H1 (cell line): ENCODE measurements at regions not wholly inside any gene's neighbourhood (a gene's known extent, or its start where the extent isn't known, plus 50 kb on each side); places are given as distances from the start of the nearest gene placed in this dataset.

ENCODE experiments used
- CTCF ChIA-PET: fragments of 300-600 bp; sonication (Branson Sonifier 250); formaldehyde crosslinking; loops from one replicate; lab custom pipeline; 2021; ENCODE audit not compliant: partially characterized antibody; lab: Charles Lee
- POLR2A ChIA-PET: fragments of 300-600 bp; sonication (Branson Sonifier 250); formaldehyde crosslinking; loops from one replicate; lab custom pipeline; 2021; ENCODE audit warnings: inconsistent platforms; ENCODE audit not compliant: partially characterized antibody; lab: Charles Lee
- DNase-seq, 2 experiments: peaks; one replicate each; pipeline versions ENCODE4 v3.0.0 to v3.0.0-alpha.2; 2010 to 2022; ENCODE audit warnings: low spot score in 2 of 2, low read depth in 1 of 2, mixed read lengths in 1 of 2
- FAIRE-seq: peaks from 2 replicates; lab custom pipeline; 2011; peaks lifted over from hg19 to GRCh38; lab: Jason Lieb, UNC
- H2AFZ ChIP-seq: 2 replicates; pipeline ENCODE4 v1.8.1; 2012; ENCODE audit warnings: low read length, inconsistent platforms
- H2AK5ac ChIP-seq: 2 replicates; pipeline ENCODE4 v1.6.1; 2013; ENCODE audit warnings: low read depth, low read length
- H2BK120ac ChIP-seq: replicated peaks from 2 replicates; pipeline ENCODE3; 2013; ENCODE audit warnings: low read depth, low read length, inconsistent platforms
- H2BK12ac ChIP-seq: 2 replicates; pipeline ENCODE4 v1.6.1; 2013; ENCODE audit warnings: low read depth, low read length
- H2BK15ac ChIP-seq: 2 replicates; pipeline ENCODE4 v1.6.1; 2013; ENCODE audit warnings: low read length
- H2BK20ac ChIP-seq: 2 replicates; pipeline ENCODE4 v1.6.1; 2013; ENCODE audit warnings: low read length
- H2BK5ac ChIP-seq: 2 replicates; pipeline ENCODE4 v1.6.1; 2013; ENCODE audit warnings: low read depth, low read length
- H3K14ac ChIP-seq: 2 replicates; pipeline ENCODE4 v1.6.1; 2013; ENCODE audit warnings: inconsistent platforms; ENCODE audit not compliant: insufficient read length
- H3K18ac ChIP-seq: 2 replicates; pipeline ENCODE4 v1.6.1; 2013; ENCODE audit warnings: low read length; ENCODE audit errors: extremely low read depth
- H3K23ac ChIP-seq: 2 replicates; pipeline ENCODE4 v1.6.1; 2013; ENCODE audit warnings: inconsistent platforms; ENCODE audit not compliant: insufficient read length
- H3K23me2 ChIP-seq: 2 replicates; pipeline ENCODE4 v1.6.1; 2013; ENCODE audit warnings: low read depth, low read length
- H3K27ac ChIP-seq: 2 replicates; pipeline ENCODE4 v1.6.1; 2011; ENCODE audit warnings: low read depth, low read length, inconsistent platforms
- H3K27me3 ChIP-seq, 4 experiments: replicated peaks in 1 of 4; 1 replicate in 1 of 4; 2 replicates in 3 of 4; pipeline versions ENCODE4 v1.6.1 to v1.8.1; 2011 to 2013; ENCODE audit warnings: low read length in 3 of 4, mild to moderate bottlenecking in 3 of 4, inconsistent platforms in 2 of 4, mixed read lengths in 2 of 4, moderate library complexity in 1 of 4; ENCODE audit not compliant: control insufficient read depth in 3 of 4, insufficient read depth in 3 of 4; ENCODE audit errors: extremely low read depth in 1 of 4
- H3K36me3 ChIP-seq, 4 experiments: 2 replicates each; pipeline versions ENCODE4 v1.6.1 to v1.8.1; 2011 to 2013; ENCODE audit warnings: mild to moderate bottlenecking in 4 of 4, low read length in 3 of 4, moderate library complexity in 2 of 4, control low read depth in 1 of 4, inconsistent platforms in 1 of 4; ENCODE audit not compliant: insufficient read depth in 4 of 4, control insufficient read depth in 2 of 4
- H3K4ac ChIP-seq: replicated peaks from 2 replicates; pipeline ENCODE3; 2013; ENCODE audit warnings: low read length, low read depth, mixed read lengths, inconsistent platforms; ENCODE audit not compliant: insufficient read length
- H3K4me1 ChIP-seq, 4 experiments: replicated peaks in 1 of 4; 1 replicate in 1 of 4; 2 replicates in 3 of 4; pipeline versions ENCODE4 v1.6.1 to v1.8.1; 2011 to 2013; ENCODE audit warnings: low read length in 3 of 4, inconsistent platforms in 2 of 4, mixed read lengths in 1 of 4; ENCODE audit not compliant: insufficient read depth in 4 of 4, control insufficient read depth in 3 of 4
- H3K4me2 ChIP-seq, 2 experiments: 2 replicates each; pipeline versions ENCODE4 v1.6.1 to v1.8.1; 2011 to 2013; ENCODE audit warnings: low read depth in 2 of 2, low read length in 2 of 2, control low read depth in 1 of 2, inconsistent platforms in 1 of 2, mild to moderate bottlenecking in 1 of 2; ENCODE audit not compliant: insufficient read depth in 1 of 2
- H3K4me3 ChIP-seq, 4 experiments: fragments of 200-600, 300-600 bp in 1 of 4; sonication (generic), shearing (Covaris generic), sonication (Bioruptor Twin) in 1 of 4; 2 replicates each; pipeline versions ENCODE4 v1.5.1 to v1.8.1; 2011 to 2016; ENCODE audit warnings: low read length in 4 of 4, low read depth in 3 of 4, control low read depth in 2 of 4, inconsistent platforms in 2 of 4, mild to moderate bottlenecking in 2 of 4, mixed read lengths in 1 of 4, moderate library complexity in 1 of 4; ENCODE audit not compliant: insufficient read depth in 2 of 4; ENCODE audit errors: extremely low read depth in 1 of 4
- H3K56ac ChIP-seq: replicated peaks from 2 replicates; pipeline ENCODE3; 2013; ENCODE audit warnings: low read depth, mild to moderate bottlenecking, mixed read lengths, low read length, inconsistent platforms; ENCODE audit not compliant: insufficient read length
- H3K79me1 ChIP-seq: 2 replicates; pipeline ENCODE4 v1.6.1; 2013; ENCODE audit warnings: low read depth, low read length, control low read depth
- H3K79me2 ChIP-seq, 2 experiments: 2 replicates each; pipeline versions ENCODE4 v1.6.1 to v1.8.1; 2012 to 2013; ENCODE audit warnings: low read length in 2 of 2, mild to moderate bottlenecking in 2 of 2, inconsistent platforms in 1 of 2; ENCODE audit not compliant: insufficient read depth in 2 of 2, control insufficient read depth in 1 of 2
- H3K9ac ChIP-seq, 4 experiments: replicated peaks in 1 of 4; 1 replicate in 1 of 4; 2 replicates in 3 of 4; pipeline versions ENCODE4 v1.6.1 to v1.8.1; 2011 to 2013; ENCODE audit warnings: low read depth in 3 of 4, low read length in 3 of 4, control low read depth in 2 of 4, mild to moderate bottlenecking in 2 of 4, moderate library complexity in 2 of 4, inconsistent platforms in 1 of 4; ENCODE audit errors: extremely low read depth in 1 of 4
- H3K9me3 ChIP-seq, 2 experiments: 2 replicates each; pipeline versions ENCODE4 v1.6.1 to v1.8.1; 2012 to 2013; ENCODE audit warnings: mild to moderate bottlenecking in 2 of 2, moderate library complexity in 2 of 2, control low read depth in 1 of 2, inconsistent platforms in 1 of 2, low read depth in 1 of 2, low read length in 1 of 2, mixed read lengths in 1 of 2; ENCODE audit not compliant: insufficient read depth in 2 of 2
- H4K20me1 ChIP-seq, 2 experiments: replicated peaks in 1 of 2; 2 replicates each; pipeline versions ENCODE3 to v1.8.1; 2011 to 2013; ENCODE audit warnings: inconsistent platforms in 2 of 2, low read length in 2 of 2, mild to moderate bottlenecking in 1 of 2; ENCODE audit not compliant: insufficient read depth in 2 of 2, control insufficient read depth in 1 of 2
- H4K5ac ChIP-seq: 2 replicates; pipeline ENCODE4 v1.6.1; 2013; ENCODE audit warnings: low read length, low read depth, mixed read lengths, inconsistent platforms; ENCODE audit not compliant: insufficient read length
- H4K8ac ChIP-seq: 2 replicates; pipeline ENCODE4 v1.8.0; 2013; ENCODE audit warnings: mild to moderate bottlenecking, moderate library complexity, low read length, inconsistent platforms; ENCODE audit not compliant: insufficient read depth; ENCODE audit errors: extremely low read depth
- H4K91ac ChIP-seq: replicated peaks from 2 replicates; pipeline ENCODE3; 2013; ENCODE audit warnings: low read length, mixed read lengths, inconsistent platforms; ENCODE audit not compliant: insufficient read length
- ATF3 ChIP-seq: IDR thresholded peaks from 2 replicates; pipeline ENCODE4 v1.6.1; 2011; ENCODE audit warnings: low read depth, mild to moderate bottlenecking, low read length; ENCODE audit not compliant: insufficient read depth
- CBX5 ChIP-seq: fragments of 300-800, 300-1000 bp; sonication (generic); IDR thresholded peaks from 2 replicates; pipeline ENCODE4 v1.7.1; 2016; ENCODE audit warnings: antibody characterized with exemption, low read length, low read depth
- CEBPB ChIP-seq: IDR thresholded peaks from 2 replicates; pipeline ENCODE4 v1.6.1; 2012; ENCODE audit warnings: low read depth, low read length
- CTBP2 ChIP-seq: IDR thresholded peaks from 2 replicates; pipeline ENCODE4 v1.7.0; 2011; ENCODE audit warnings: borderline replicate concordance, mild to moderate bottlenecking, moderate library complexity, mixed read lengths, low read length; ENCODE audit not compliant: insufficient read depth, insufficient read length
- EZH2 ChIP-seq: fragments of 200-600 bp; sonication (generic); IDR thresholded peaks from 2 replicates; pipeline ENCODE4 v1.7.1; 2012; ENCODE audit warnings: low read depth, mild to moderate bottlenecking, moderate library complexity, low read length, inconsistent platforms; ENCODE audit not compliant: severe bottlenecking
- RAD21 ChIP-seq, 2 experiments: IDR thresholded peaks in 1 of 2; conservative IDR thresholded peaks in 1 of 2; 2 replicates each; pipeline ENCODE4 v1.6.1; 2011; ENCODE audit warnings: low read depth in 2 of 2, low read length in 2 of 2, improper control_type of control experiment in 1 of 2, inconsistent platforms in 1 of 2, mild to moderate bottlenecking in 1 of 2, moderate library complexity in 1 of 2
- RBBP5 ChIP-seq: IDR thresholded peaks from 2 replicates; pipeline ENCODE4 v1.7.1; 2012; ENCODE audit warnings: low read depth, mild to moderate bottlenecking, inconsistent platforms, low read length, moderate library complexity, borderline replicate concordance
- SIN3A ChIP-seq, 2 experiments: IDR thresholded peaks in 1 of 2; conservative IDR thresholded peaks in 1 of 2; 2 replicates each; pipeline ENCODE4 v1.6.1; 2011 to 2012; ENCODE audit warnings: low read length in 2 of 2, improper control_type of control experiment in 1 of 2, low read depth in 1 of 2, mild to moderate bottlenecking in 1 of 2
- TEAD4 ChIP-seq: IDR thresholded peaks from 2 replicates; pipeline ENCODE4 v1.6.1; 2012; ENCODE audit warnings: low read depth, low read length, inconsistent platforms, mixed read lengths
- USF2 ChIP-seq: IDR thresholded peaks from 2 replicates; pipeline ENCODE4 v1.6.1; 2011; ENCODE audit warnings: low read length, improper control_type of control experiment
- YY1 ChIP-seq: IDR thresholded peaks from 2 replicates; pipeline ENCODE4 v1.6.1; 2011; ENCODE audit warnings: low read depth, mild to moderate bottlenecking, low read length
- ZNF274 ChIP-seq: IDR thresholded peaks from 2 replicates; pipeline ENCODE4 v1.7.0; 2012; ENCODE audit warnings: low read length, borderline replicate concordance; ENCODE audit errors: extremely low read depth
- WGBS, 2 experiments: shearing (Covaris generic) in 1 of 2; methylation state at CpG; one replicate each; pipeline versions ENCODE4 v1.1.6 to v1.1.7; 2013 to 2015; ENCODE audit warnings: low lambda C conversion rate in 2 of 2, mixed read lengths in 2 of 2, inconsistent platforms in 1 of 2, low coverage in 1 of 2, missing lambda C conversion rate in 1 of 2; ENCODE audit not compliant: insufficient replicate concordance in 2 of 2, insufficient coverage in 1 of 2, insufficient read length in 1 of 2; ENCODE audit errors: extremely low coverage in 1 of 2, missing lambda C conversion rate in 1 of 2; 5-methylcytosine and 5-hydroxymethylcytosine counted together

- Histone ChIP-seq H4K20me1 (no peaks in the 10 kb centered on the region), H3K23me2 (no peaks in the 10 kb centered on the region), H3K4ac (no peak overlapping the region), H3K79me2 (no peaks in the 10 kb centered on the region), H3K79me1 (no peaks in the 10 kb centered on the region), H2BK20ac (no peak overlapping the region), H2AK5ac (no peak overlapping the region), H4K8ac (no peak overlapping the region), H3K9ac (no peak overlapping the region), H2BK5ac (no peak overlapping the region), H3K56ac (no peak overlapping the region), H2BK12ac (no peak overlapping the region), H4K91ac (no peak overlapping the region), H2BK15ac (no peak overlapping the region), H2AFZ (no peak overlapping the region), H3K14ac (no peak overlapping the region), H3K27me3 (no peaks in the 10 kb centered on the region), H3K4me2 (no peak overlapping the region), H3K18ac (no peak overlapping the region), H3K36me3 (no peaks in the 10 kb centered on the region), H3K23ac (no peak overlapping the region), H3K27ac (no peak overlapping the region), H3K9me3 (no peaks in the 10 kb centered on the region), H2BK120ac (no peak overlapping the region), H3K4me3 (no peak overlapping the region), H4K5ac (no peak overlapping the region), H3K4me1 (peaks cover 0 to 4% (median 0%) of the 10 kb centered on the region in 4 experiments; a peak in 2 of 7 replicates)
- 93% methylated on average over 2 of the region's 2 CpGs; no CpG with 5 or more reads in 1 of the 2 experiments for WGBS, 2 experiments
- FAIRE-seq (no peak), DNase-seq (no peak)
- ChIA-PET POLR2A (no interaction called here), CTCF (interaction anchor here (0.7 kb wide), 1 partner anchor 11 kb away, joined by 3 read pairs; no protein-coding TSS in a partner anchor)
- no peak for TF ChIP-seq CTBP2
- TF ChIP-seq RAD21 (IDR thresholded peaks at IDR 0.05 in 1 of 2, conservative IDR thresholded peaks at IDR 0.05 in 1 of 2; ENCODE audit: low read depth in 2 of 2, low read length in 2 of 2), result no peak
- TF ChIP-seq USF2, result no peak
- TF ChIP-seq CEBPB, result no peak
- no peak for TF ChIP-seq EZH2
- no peak for TF ChIP-seq SIN3A (conservative IDR thresholded peaks at IDR 0.05 in 1 of 2, IDR thresholded peaks at IDR 0.05 in 1 of 2; ENCODE audit: low read depth in 1 of 2, low read length in 2 of 2)
- no peak for TF ChIP-seq CBX5
- TF ChIP-seq ATF3, result no peak
- no peak for TF ChIP-seq TEAD4
- no peak for TF ChIP-seq RBBP5
- no peak for TF ChIP-seq YY1
- no peak for TF ChIP-seq ZNF274
Measured at GRCh38 chr14:35211067-35211466, 81.1 kb upstream of the PSMA6 start.
